ENCODE measurements at regions not wholly inside any gene's neighbourhood (a gene's known extent, or its start where the extent isn't known, plus 50 kb on each side); places are given as distances from the start of the nearest gene placed in this dataset.

- no peak for DNase-seq
Observed at GRCh38 chr1:87937831-87938395, 609.2 kb downstream of the LMO4 start.

- no peak for DNase-seq
Observed at GRCh38 chr1:87938631-87939030, 610.0 kb downstream of the LMO4 start.

DNA sequence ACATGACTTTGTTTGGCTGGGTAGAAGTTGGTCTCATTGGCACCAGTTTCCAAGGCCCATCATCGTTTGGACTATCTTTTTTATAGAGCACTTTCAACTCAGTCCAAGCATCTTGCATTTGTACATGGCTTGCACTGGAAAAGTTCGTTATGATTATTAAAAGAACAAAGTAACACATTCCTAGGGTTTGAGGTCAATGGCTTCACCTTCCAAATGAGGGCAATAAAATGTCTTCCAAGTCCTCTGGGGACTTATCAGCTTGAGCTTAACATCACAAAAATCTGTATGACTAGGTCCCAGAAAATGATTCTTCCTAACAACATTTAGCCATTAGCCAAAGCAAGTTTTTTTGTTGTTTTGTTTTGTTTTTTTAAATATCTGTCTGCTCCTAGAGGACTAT, 610.8 kb downstream of the LMO4 start:
- DNase-seq: no peak

DNA sequence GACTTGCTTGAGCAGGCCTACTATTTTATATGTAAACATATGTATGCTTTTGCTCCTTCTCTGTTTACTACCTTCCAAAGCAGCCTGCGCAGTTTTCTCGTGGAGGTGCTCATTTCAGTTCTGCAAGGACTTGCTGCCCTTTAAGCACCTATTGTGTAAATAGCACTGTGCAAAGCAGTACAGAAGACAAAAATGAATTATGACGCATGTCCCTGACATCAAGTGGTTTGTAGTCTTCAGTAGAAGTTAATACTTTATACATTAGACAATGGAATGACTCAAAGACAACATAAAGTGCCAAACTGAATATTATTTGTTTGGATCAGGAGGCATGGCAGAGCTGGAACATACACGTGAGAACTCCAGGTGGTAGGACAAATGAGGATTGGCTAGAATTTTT, 611.7 kb downstream of the LMO4 start:
- DNase-seq: no peak

DNA sequence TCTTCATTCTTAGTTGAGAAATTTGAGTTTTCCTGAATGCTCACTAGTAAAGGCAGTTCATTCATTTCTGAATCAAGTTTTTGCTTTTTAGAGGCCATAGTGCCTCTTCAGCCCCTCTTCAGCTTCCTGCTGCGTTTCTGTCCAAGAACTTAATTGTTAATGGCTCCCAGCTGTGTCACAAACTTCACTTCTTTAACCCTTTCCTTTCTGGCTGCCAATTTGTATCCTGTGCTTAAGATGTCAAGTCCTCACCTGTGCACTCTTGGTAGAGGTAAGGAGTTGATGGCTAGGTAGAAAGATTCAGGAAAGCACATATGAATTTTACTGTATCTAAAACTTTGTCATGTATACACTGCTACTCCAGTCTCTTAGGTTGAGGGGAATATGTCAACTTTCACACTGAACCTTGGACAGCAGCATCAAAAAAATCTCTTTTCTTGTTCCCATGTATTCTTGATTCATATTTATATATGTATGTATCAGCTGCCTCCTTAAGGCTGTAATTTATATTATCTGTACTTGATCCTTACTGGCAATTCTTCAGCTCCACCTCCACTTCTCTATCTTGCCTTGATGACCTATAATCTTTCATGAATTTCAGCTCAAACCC, 612.8 kb downstream of the LMO4 start:
- no peak for DNase-seq

GRCh38 chr1:87942165-87942564, 613.5 kb downstream of the LMO4 start:
- DNase-seq: no peak

GRCh38 chr1:87949711-87950110, 621.0 kb downstream of the LMO4 start:
- DNase-seq: no peak

DNA sequence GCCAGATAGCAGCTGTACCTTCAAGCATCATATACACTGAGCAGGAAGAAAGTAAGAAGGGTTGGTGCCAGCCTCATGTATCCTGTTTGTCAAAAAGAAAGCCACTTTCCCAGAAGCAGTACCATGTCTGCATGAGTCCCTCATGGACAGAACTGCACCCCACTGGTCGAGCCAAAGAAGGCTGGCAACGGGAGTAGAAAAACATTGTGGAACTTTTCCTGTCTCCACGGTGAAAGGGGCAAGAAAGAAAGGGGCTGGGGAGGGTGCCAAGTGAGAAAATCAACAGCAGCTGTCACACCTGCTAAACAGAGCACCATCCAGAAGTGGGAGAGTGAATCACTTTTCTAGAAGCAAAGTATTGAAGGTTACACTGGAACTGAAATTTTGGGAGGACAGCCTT, 621.7 kb downstream of the LMO4 start:
- DNase-seq: no peak

DNA sequence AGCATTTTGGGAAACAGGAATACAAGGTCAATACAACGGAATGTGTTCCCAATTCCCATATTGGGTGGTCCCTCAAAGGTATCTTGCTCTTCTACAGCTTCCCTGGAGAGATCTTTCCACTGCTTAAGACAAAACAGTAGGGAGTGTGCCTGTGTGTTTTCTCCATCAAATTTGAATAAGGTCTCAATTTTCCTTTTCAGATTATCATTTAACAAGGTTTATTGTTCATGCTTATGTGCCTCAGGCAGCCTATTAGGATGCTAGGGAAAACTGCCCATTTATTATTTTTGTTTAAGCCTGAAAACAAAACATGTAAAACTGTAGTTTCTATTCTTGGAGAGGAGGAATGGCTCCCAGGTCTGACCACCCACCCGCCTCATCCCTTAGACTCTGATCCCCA, 622.7 kb downstream of the LMO4 start:
- no peak for DNase-seq

- no peak for DNase-seq
Observed at GRCh38 chr1:87951852-87952251, 623.2 kb downstream of the LMO4 start.

DNA sequence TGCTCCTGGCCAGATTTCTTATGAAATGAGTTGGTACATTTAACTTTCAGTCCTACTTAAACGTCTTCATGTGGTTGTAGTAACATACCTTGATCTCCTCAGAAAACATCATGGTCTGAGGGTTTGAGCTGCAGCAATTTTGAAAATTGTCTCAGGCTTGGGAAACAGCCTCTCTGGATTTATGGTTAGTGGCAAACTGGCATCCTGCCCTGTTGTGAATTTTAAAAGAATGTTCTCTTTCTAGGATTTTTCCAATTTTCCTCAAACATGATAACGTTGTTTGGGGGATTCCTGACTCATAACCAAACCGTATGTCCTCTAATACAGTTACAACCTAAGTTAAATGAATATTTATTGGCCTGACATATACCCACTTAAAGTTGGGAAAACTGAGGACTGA, 624.4 kb downstream of the LMO4 start:
- DNase-seq: no peak

- peak; percentile 63 for DNase-seq
Observed at GRCh38 chr1:87953732-87954344, 625.2 kb downstream of the LMO4 start.

GRCh38 chr1:87955038-87955437, 626.4 kb downstream of the LMO4 start:
- DNase-seq: no peak

DNA sequence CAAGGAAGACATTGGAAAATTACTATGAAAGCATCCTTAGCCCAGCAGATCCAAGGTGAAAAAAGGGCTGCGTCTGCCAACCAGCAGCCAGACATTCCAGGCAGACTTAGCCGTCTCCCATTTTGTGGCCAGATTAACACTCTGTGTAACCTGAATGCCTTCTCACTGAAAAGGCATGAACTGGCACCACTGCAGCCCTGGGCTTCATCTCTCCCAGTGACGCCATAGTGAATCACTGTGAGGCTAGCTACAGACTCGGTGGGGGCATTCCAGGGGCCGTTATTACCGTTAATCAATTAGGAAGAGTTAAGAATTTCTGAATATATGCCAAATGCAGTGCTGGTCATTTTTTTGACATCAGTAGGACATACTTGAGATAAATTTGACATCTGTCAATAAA, 627.4 kb downstream of the LMO4 start:
- no peak for DNase-seq

DNA sequence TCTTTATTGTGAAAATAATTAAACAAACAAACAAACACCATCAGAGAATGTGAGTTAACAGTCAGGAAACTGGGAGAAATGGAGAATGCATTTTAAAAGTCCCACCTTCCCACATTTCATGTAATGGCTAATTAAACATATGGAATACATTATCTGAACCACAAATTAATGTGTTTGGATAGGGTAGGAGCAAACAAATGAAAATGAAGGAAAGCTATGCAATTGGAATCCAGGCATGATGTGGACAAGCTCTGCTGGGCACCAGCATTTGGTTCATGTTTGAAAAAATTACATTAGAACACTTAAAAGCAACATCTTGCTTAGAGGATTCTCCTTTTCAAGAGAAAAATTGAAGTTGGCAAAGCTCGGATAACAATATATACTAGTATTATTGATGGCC, 628.1 kb downstream of the LMO4 start:
- no peak for DNase-seq

DNA sequence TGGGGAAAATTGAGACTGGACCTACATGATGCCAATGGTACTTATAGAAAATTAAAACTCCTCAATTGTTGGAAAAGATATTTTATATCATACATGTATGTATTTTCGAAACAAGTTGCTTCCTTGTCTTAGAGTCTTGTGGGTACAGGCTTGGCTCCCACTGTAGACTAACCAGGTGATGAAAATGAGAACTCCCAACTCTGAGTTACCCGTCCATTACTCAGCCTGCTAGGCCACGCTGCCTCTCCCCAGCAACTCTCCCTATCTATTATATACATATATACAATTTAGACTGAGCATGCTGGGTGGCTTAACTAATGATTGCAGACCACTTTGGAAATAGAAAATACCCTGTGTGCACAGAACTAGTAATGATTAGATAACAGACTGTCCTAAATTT, 628.7 kb downstream of the LMO4 start:
- no peak for DNase-seq

DNA sequence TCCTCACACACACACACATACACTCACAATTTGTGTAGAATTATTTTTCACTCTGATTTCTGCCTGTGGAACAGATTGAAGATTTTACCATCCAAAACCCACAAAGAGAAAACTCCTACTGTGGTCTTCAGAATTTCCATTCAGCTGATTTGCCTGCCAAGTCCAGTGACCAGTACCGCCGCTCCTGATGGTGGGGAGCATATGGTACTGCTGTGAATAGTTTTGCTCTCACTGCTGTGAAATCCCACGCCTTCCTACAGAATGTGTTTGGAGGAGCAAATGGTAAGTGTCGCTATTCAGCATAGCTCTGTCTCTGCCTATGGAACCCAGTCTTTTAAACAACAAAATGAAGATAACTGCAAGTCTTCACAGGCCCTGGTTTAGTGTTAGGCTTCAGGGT, 629.5 kb downstream of the LMO4 start:
- no peak for DNase-seq

DNA sequence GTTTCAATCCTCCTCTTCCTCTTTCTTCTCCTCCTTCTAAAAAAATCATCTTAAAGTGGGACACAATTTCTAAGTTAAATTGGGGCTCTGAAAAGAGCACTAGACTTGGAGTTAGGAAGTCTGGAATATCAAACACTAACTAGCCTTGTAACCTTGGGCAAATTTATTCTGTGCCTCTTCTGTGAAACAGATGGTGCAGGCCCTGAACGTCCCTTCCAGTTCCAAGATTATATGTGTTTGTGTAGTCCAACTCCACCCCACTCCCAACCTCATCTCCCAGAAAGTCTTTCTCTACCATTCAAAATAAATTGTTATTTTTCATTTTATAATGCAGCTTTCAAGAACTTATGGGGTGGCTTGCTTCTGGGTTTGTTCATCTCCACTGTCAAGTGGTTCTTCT, 630.0 kb downstream of the LMO4 start:
- DNase-seq: no peak

- no peak for DNase-seq
Observed at GRCh38 chr1:87959236-87959635, 630.6 kb downstream of the LMO4 start.

DNA sequence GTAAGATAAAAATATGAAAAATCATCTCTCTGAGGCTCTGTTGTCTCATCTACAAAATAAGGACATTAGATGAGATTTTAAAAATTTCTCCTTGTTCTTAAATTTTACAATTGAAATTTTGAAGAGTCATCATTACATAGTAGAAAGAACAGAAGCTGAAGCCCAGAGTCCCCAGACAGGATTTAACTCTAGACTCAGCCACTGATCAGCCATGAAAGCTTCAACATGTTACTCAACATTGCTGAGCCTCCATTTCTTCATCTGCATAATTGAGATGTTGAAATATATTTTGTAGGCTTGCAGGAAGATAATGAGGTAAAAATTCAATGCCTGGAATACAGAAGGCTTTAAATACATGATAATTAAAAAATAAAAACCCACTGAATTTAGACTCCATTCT, 633.3 kb downstream of the LMO4 start:
- DNase-seq: no peak

DNA sequence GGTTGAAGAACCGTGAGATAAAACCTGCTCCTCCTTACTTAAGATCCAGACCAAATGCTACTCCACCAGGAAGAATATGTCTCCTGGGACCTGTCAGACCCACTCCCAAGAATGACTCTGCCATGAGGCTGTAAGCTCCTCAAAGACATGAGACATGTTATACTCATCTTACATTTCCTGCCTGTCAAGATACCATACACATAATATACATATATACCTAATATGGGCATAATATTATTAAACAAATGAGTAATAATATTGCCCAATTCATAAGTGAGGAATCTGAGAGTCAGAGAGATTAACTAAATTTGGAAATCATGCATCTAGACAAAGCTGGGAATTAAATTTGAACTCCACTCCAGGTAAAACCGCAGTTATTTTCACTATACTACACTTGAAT, 634.9 kb downstream of the LMO4 start:
- no peak for DNase-seq

GRCh38 chr1:87965193-87965592, 636.5 kb downstream of the LMO4 start:
- no peak for DNase-seq

- no peak for DNase-seq
Observed at GRCh38 chr1:87968197-87968955, 639.7 kb downstream of the LMO4 start.

DNA sequence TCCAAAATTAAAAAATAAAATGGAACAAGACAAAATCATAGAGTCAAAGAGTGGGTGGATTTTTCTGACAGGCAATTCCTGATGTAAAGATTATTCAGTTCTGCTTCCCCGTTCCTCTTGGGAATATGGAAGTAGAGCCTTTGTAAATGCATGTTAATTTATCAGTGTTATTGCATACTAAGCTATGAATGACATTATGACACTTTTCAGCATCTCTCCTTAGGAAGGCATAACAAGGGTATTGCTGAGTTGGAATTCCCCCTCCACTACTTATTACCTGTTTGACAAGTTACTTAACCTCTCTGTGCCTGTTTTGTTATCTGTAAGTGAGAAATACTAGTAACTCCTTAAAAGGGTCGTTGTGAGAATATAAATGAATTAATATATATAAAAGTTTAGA, 640.4 kb downstream of the LMO4 start:
- no peak for DNase-seq
